H1 (cell line): ENCODE measurements at regions not wholly inside any gene's neighbourhood (a gene's known extent, or its start where the extent isn't known, plus 50 kb on each side); places are given as distances from the start of the nearest gene placed in this dataset.

Experiments
- CTCF ChIA-PET: fragments of 300-600 bp; sonication (Branson Sonifier 250); formaldehyde crosslinking; loops from one replicate; lab custom pipeline; 2021; ENCODE audit not compliant: partially characterized antibody; lab: Charles Lee
- POLR2A ChIA-PET: fragments of 300-600 bp; sonication (Branson Sonifier 250); formaldehyde crosslinking; loops from one replicate; lab custom pipeline; 2021; ENCODE audit warnings: inconsistent platforms; ENCODE audit not compliant: partially characterized antibody; lab: Charles Lee
- DNase-seq, 2 experiments: peaks; one replicate each; pipeline versions ENCODE4 v3.0.0 to v3.0.0-alpha.2; 2010 to 2022; ENCODE audit warnings: low spot score in 2 of 2, low read depth in 1 of 2, mixed read lengths in 1 of 2
- FAIRE-seq: peaks from 2 replicates; lab custom pipeline; 2011; peaks lifted over from hg19 to GRCh38; lab: Jason Lieb, UNC
- H2AFZ ChIP-seq: 2 replicates; pipeline ENCODE4 v1.8.1; 2012; ENCODE audit warnings: low read length, inconsistent platforms
- H2AK5ac ChIP-seq: 2 replicates; pipeline ENCODE4 v1.6.1; 2013; ENCODE audit warnings: low read depth, low read length
- H2BK120ac ChIP-seq: replicated peaks from 2 replicates; pipeline ENCODE3; 2013; ENCODE audit warnings: low read depth, low read length, inconsistent platforms
- H2BK12ac ChIP-seq: 2 replicates; pipeline ENCODE4 v1.6.1; 2013; ENCODE audit warnings: low read depth, low read length
- H2BK15ac ChIP-seq: 2 replicates; pipeline ENCODE4 v1.6.1; 2013; ENCODE audit warnings: low read length
- H2BK20ac ChIP-seq: 2 replicates; pipeline ENCODE4 v1.6.1; 2013; ENCODE audit warnings: low read length
- H2BK5ac ChIP-seq: 2 replicates; pipeline ENCODE4 v1.6.1; 2013; ENCODE audit warnings: low read depth, low read length
- H3K14ac ChIP-seq: 2 replicates; pipeline ENCODE4 v1.6.1; 2013; ENCODE audit warnings: inconsistent platforms; ENCODE audit not compliant: insufficient read length
- H3K18ac ChIP-seq: 2 replicates; pipeline ENCODE4 v1.6.1; 2013; ENCODE audit warnings: low read length; ENCODE audit errors: extremely low read depth
- H3K23ac ChIP-seq: 2 replicates; pipeline ENCODE4 v1.6.1; 2013; ENCODE audit warnings: inconsistent platforms; ENCODE audit not compliant: insufficient read length
- H3K23me2 ChIP-seq: 2 replicates; pipeline ENCODE4 v1.6.1; 2013; ENCODE audit warnings: low read depth, low read length
- H3K27ac ChIP-seq: 2 replicates; pipeline ENCODE4 v1.6.1; 2011; ENCODE audit warnings: low read depth, low read length, inconsistent platforms
- H3K27me3 ChIP-seq, 4 experiments: replicated peaks in 1 of 4; 1 replicate in 1 of 4; 2 replicates in 3 of 4; pipeline versions ENCODE4 v1.6.1 to v1.8.1; 2011 to 2013; ENCODE audit warnings: low read length in 3 of 4, mild to moderate bottlenecking in 3 of 4, inconsistent platforms in 2 of 4, mixed read lengths in 2 of 4, moderate library complexity in 1 of 4; ENCODE audit not compliant: control insufficient read depth in 3 of 4, insufficient read depth in 3 of 4; ENCODE audit errors: extremely low read depth in 1 of 4
- H3K36me3 ChIP-seq, 4 experiments: 2 replicates each; pipeline versions ENCODE4 v1.6.1 to v1.8.1; 2011 to 2013; ENCODE audit warnings: mild to moderate bottlenecking in 4 of 4, low read length in 3 of 4, moderate library complexity in 2 of 4, control low read depth in 1 of 4, inconsistent platforms in 1 of 4; ENCODE audit not compliant: insufficient read depth in 4 of 4, control insufficient read depth in 2 of 4
- H3K4ac ChIP-seq: replicated peaks from 2 replicates; pipeline ENCODE3; 2013; ENCODE audit warnings: low read length, low read depth, mixed read lengths, inconsistent platforms; ENCODE audit not compliant: insufficient read length
- H3K4me1 ChIP-seq, 4 experiments: replicated peaks in 1 of 4; 1 replicate in 1 of 4; 2 replicates in 3 of 4; pipeline versions ENCODE4 v1.6.1 to v1.8.1; 2011 to 2013; ENCODE audit warnings: low read length in 3 of 4, inconsistent platforms in 2 of 4, mixed read lengths in 1 of 4; ENCODE audit not compliant: insufficient read depth in 4 of 4, control insufficient read depth in 3 of 4
- H3K4me2 ChIP-seq, 2 experiments: 2 replicates each; pipeline versions ENCODE4 v1.6.1 to v1.8.1; 2011 to 2013; ENCODE audit warnings: low read depth in 2 of 2, low read length in 2 of 2, control low read depth in 1 of 2, inconsistent platforms in 1 of 2, mild to moderate bottlenecking in 1 of 2; ENCODE audit not compliant: insufficient read depth in 1 of 2
- H3K4me3 ChIP-seq, 4 experiments: fragments of 200-600, 300-600 bp in 1 of 4; sonication (generic), shearing (Covaris generic), sonication (Bioruptor Twin) in 1 of 4; 2 replicates each; pipeline versions ENCODE4 v1.5.1 to v1.8.1; 2011 to 2016; ENCODE audit warnings: low read length in 4 of 4, low read depth in 3 of 4, control low read depth in 2 of 4, inconsistent platforms in 2 of 4, mild to moderate bottlenecking in 2 of 4, mixed read lengths in 1 of 4, moderate library complexity in 1 of 4; ENCODE audit not compliant: insufficient read depth in 2 of 4; ENCODE audit errors: extremely low read depth in 1 of 4
- H3K56ac ChIP-seq: replicated peaks from 2 replicates; pipeline ENCODE3; 2013; ENCODE audit warnings: low read depth, mild to moderate bottlenecking, mixed read lengths, low read length, inconsistent platforms; ENCODE audit not compliant: insufficient read length
- H3K79me1 ChIP-seq: 2 replicates; pipeline ENCODE4 v1.6.1; 2013; ENCODE audit warnings: low read depth, low read length, control low read depth
- H3K79me2 ChIP-seq, 2 experiments: 2 replicates each; pipeline versions ENCODE4 v1.6.1 to v1.8.1; 2012 to 2013; ENCODE audit warnings: low read length in 2 of 2, mild to moderate bottlenecking in 2 of 2, inconsistent platforms in 1 of 2; ENCODE audit not compliant: insufficient read depth in 2 of 2, control insufficient read depth in 1 of 2
- H3K9ac ChIP-seq, 4 experiments: replicated peaks in 1 of 4; 1 replicate in 1 of 4; 2 replicates in 3 of 4; pipeline versions ENCODE4 v1.6.1 to v1.8.1; 2011 to 2013; ENCODE audit warnings: low read depth in 3 of 4, low read length in 3 of 4, control low read depth in 2 of 4, mild to moderate bottlenecking in 2 of 4, moderate library complexity in 2 of 4, inconsistent platforms in 1 of 4; ENCODE audit errors: extremely low read depth in 1 of 4
- H3K9me3 ChIP-seq, 2 experiments: 2 replicates each; pipeline versions ENCODE4 v1.6.1 to v1.8.1; 2012 to 2013; ENCODE audit warnings: mild to moderate bottlenecking in 2 of 2, moderate library complexity in 2 of 2, control low read depth in 1 of 2, inconsistent platforms in 1 of 2, low read depth in 1 of 2, low read length in 1 of 2, mixed read lengths in 1 of 2; ENCODE audit not compliant: insufficient read depth in 2 of 2
- H4K20me1 ChIP-seq, 2 experiments: replicated peaks in 1 of 2; 2 replicates each; pipeline versions ENCODE3 to v1.8.1; 2011 to 2013; ENCODE audit warnings: inconsistent platforms in 2 of 2, low read length in 2 of 2, mild to moderate bottlenecking in 1 of 2; ENCODE audit not compliant: insufficient read depth in 2 of 2, control insufficient read depth in 1 of 2
- H4K5ac ChIP-seq: 2 replicates; pipeline ENCODE4 v1.6.1; 2013; ENCODE audit warnings: low read length, low read depth, mixed read lengths, inconsistent platforms; ENCODE audit not compliant: insufficient read length
- H4K8ac ChIP-seq: 2 replicates; pipeline ENCODE4 v1.8.0; 2013; ENCODE audit warnings: mild to moderate bottlenecking, moderate library complexity, low read length, inconsistent platforms; ENCODE audit not compliant: insufficient read depth; ENCODE audit errors: extremely low read depth
- H4K91ac ChIP-seq: replicated peaks from 2 replicates; pipeline ENCODE3; 2013; ENCODE audit warnings: low read length, mixed read lengths, inconsistent platforms; ENCODE audit not compliant: insufficient read length
- TAF1 ChIP-seq: IDR thresholded peaks from 2 replicates; pipeline ENCODE4 v1.6.1; 2011; ENCODE audit warnings: mild to moderate bottlenecking, low read depth, low read length
- WGBS, 2 experiments: shearing (Covaris generic) in 1 of 2; methylation state at CpG; one replicate each; pipeline versions ENCODE4 v1.1.6 to v1.1.7; 2013 to 2015; ENCODE audit warnings: low lambda C conversion rate in 2 of 2, mixed read lengths in 2 of 2, inconsistent platforms in 1 of 2, low coverage in 1 of 2, missing lambda C conversion rate in 1 of 2; ENCODE audit not compliant: insufficient replicate concordance in 2 of 2, insufficient coverage in 1 of 2, insufficient read length in 1 of 2; ENCODE audit errors: extremely low coverage in 1 of 2, missing lambda C conversion rate in 1 of 2; 5-methylcytosine and 5-hydroxymethylcytosine counted together

DNA sequence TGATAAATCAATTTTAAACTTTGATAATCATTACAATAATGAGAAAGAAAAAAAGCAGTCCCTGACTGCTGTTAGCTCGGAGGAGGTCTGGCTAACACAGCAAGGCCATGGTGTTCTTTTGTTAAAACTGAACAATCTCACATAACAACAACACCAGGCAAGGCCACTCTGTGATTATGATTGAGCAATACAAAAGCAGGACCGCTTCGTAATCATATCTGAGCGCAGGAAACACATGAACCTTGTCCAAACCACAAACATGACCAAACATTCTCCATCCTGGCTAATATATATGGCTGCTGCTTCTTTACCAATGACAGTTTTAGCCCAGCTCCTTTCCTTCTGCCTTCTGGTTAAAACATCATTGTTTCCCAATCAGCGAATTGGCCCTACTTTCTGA is 76.8 kb upstream of the DDX53 start:
- Histone ChIP-seq H3K27ac (no peak overlapping the region), H3K4me2 (no peak overlapping the region), H3K4me1 (no peaks in the 10 kb centered on the region; a peak in 1 of 7 replicates), H2BK20ac (no peak overlapping the region), H4K8ac (no peak overlapping the region), H3K56ac (no peak overlapping the region), H2AK5ac (no peak overlapping the region), H3K79me1 (no peaks in the 10 kb centered on the region), H2BK12ac (no peak overlapping the region), H3K27me3 (no peaks in the 10 kb centered on the region), H3K9ac (no peak overlapping the region), H3K79me2 (no peaks in the 10 kb centered on the region), H4K5ac (no peak overlapping the region), H3K14ac (no peak overlapping the region), H4K91ac (no peak overlapping the region), H2AFZ (no peak overlapping the region), H3K4me3 (no peak overlapping the region), H2BK5ac (no peak overlapping the region), H2BK120ac (no peak overlapping the region), H3K23ac (no peak overlapping the region), H3K4ac (no peak overlapping the region), H3K23me2 (no peaks in the 10 kb centered on the region), H2BK15ac (no peak overlapping the region), H3K18ac (no peak overlapping the region), H3K9me3 (no peaks in the 10 kb centered on the region), H4K20me1 (no peaks in the 10 kb centered on the region), H3K36me3 (no peaks in the 10 kb centered on the region)
- no peak for FAIRE-seq
- ChIA-PET POLR2A (no interaction called here), CTCF (no interaction called here)
- TF ChIP-seq TAF1, result no peak
- no peak for DNase-seq
- WGBS, 2 experiments, result 96% methylated on average over 5 of the region's 5 CpGs; no CpG with 5 or more reads in 1 of the 2 experiments
